SK-N-MC (cell line): ENCODE measurements at regions not wholly inside any gene's neighbourhood (a gene's known extent, or its start where the extent isn't known, plus 50 kb on each side); places are given as distances from the start of the nearest gene placed in this dataset.

Experiments used
- EZH2 ChIP-seq: fragments of 200-600 bp; sonication (generic); IDR thresholded peaks from one replicate; pipeline ENCODE4 v1.6.1; 2017; ENCODE audit warnings: antibody characterized with exemption
- FOXP2 ChIP-seq: optimal IDR thresholded peaks from 2 replicates; pipeline ENCODE3; 2011; ENCODE audit warnings: mild to moderate bottlenecking, moderate library complexity; ENCODE audit not compliant: insufficient read depth; ENCODE audit errors: extremely low read length, control extremely low read depth
- POLR2AphosphoS5 ChIP-seq: IDR thresholded peaks from 2 replicates; pipeline ENCODE4 v1.6.1; 2012; ENCODE audit warnings: mild to moderate bottlenecking, low read depth, low read length, borderline replicate concordance

DNA sequence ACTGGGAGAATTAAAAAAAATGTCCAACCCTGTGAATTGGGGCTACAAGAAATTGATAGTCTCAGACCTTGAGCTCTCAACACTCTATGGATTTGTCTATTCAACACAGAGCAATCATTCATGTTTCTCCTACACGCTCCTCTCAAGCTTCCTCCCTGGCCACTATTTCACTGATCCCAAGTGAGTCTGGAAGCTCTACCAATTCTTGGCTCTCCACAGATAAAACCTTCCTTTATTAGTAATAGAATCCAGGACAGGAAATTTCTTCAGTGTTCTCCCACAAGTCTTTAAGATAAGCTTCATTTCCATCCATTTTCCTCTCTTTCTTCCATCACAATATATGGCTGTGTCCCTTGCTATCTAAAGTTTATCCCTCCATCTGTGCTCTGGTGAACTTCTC lies 215.1 kb upstream of the PAPPA start:
- TF ChIP-seq POLR2AphosphoS5 (no peak), FOXP2 (no peak), EZH2 (no peak)
